ENCODE measurements at regions not wholly inside any gene's neighbourhood (a gene's known extent, or its start where the extent isn't known, plus 50 kb on each side); places are given as distances from the start of the nearest gene placed in this dataset. TPM values are rescaled to one million over a fixed set of nuclear protein-coding genes. Genes with fewer than 3 reads are reported as not detected.

DNA sequence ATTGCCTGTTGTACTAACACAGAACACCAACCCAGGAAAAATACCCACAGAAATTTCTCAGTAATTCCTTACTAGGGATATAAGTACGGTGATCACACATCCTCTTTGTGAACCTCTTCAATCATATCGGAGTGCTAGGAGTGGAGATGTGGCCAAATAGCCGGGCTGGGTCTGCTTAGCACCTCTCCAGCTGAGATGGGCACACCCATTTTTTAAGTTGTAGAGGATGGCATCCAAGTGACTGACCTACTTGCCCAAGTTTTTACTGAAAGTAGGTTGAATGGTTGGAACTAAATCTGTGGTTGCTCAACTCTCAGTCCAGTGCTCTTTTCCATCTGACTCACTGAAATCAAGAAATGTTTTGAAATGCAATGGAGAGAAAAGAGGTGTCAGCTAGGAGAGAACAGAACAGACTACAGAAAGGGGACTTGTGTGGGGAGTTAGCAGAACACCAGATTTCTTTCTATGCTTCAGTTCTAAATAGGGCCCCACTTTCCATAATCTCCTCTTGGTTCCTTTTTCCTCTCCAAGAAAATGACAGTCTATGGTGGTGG is 68.7 kb upstream of the FSHR start:
- H3K4me3 ChIP-seq (ENCODE audit: low read depth, low read length), result no peak overlapping the region
- TF ChIP-seq, protein P1, sequence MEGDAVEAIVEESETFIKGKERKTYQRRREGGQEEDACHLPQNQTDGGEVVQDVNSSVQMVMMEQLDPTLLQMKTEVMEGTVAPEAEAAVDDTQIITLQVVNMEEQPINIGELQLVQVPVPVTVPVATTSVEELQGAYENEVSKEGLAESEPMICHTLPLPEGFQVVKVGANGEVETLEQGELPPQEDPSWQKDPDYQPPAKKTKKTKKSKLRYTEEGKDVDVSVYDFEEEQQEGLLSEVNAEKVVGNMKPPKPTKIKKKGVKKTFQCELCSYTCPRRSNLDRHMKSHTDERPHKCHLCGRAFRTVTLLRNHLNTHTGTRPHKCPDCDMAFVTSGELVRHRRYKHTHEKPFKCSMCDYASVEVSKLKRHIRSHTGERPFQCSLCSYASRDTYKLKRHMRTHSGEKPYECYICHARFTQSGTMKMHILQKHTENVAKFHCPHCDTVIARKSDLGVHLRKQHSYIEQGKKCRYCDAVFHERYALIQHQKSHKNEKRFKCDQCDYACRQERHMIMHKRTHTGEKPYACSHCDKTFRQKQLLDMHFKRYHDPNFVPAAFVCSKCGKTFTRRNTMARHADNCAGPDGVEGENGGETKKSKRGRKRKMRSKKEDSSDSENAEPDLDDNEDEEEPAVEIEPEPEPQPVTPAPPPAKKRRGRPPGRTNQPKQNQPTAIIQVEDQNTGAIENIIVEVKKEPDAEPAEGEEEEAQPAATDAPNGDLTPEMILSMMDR (IDR thresholded peaks at IDR 0.05; ENCODE audit: insufficient read depth, low read length), result no peak
- DNase-seq (ENCODE audit: low read depth), result no peak

DNA sequence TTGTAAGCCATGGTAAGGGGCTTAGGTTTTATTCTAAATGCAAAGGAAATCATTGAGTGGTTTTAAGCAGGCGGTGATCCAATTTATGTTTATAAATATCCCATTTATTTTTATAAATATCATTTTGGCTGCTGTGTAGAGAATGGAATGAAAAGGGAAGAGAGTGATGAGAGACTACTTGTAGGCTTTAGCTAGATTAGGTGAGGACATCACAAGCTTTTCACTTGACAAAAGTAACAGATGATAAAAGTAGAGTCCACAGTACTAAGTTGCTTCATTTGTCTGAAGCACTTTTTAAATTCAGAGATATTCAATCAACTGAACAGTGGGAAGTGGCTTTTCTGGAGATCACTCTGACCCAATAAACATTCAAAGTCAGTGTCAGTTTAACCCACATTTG is 65.4 kb upstream of the FSHR start:
- no peak for DNase-seq (ENCODE audit: low read depth)
- TF ChIP-seq, protein P1 (IDR thresholded peaks at IDR 0.05; ENCODE audit: insufficient read depth, low read length), result no peak
- no peak overlapping the region for H3K4me3 ChIP-seq (ENCODE audit: low read depth, low read length)

DNA sequence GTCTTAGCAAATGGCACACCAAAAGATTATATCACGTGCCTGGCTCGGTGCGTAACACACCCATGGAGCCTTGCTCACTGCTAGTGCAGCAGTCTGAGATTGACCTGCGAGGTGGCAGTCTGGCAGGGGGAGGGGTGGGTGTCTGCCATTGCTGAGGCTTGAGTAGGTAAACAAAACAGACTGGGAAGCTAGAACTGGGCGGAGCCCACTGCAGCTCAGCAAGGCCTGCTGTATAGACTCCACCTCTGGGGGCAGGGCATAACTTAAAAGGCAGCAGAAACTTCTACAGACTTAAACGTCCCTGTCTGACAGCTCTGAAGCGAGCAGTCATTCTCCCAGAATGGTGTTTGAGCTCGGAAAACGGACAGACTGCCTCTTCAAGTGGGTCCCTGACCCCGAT is 55.9 kb upstream of the FSHR start:
- TF ChIP-seq, protein P1 (IDR thresholded peaks at IDR 0.05; ENCODE audit: insufficient read depth, low read length), result no peak
- no peak overlapping the region for H3K4me3 ChIP-seq (ENCODE audit: low read depth, low read length)
- DNase-seq (ENCODE audit: low read depth), result no peak

DNA sequence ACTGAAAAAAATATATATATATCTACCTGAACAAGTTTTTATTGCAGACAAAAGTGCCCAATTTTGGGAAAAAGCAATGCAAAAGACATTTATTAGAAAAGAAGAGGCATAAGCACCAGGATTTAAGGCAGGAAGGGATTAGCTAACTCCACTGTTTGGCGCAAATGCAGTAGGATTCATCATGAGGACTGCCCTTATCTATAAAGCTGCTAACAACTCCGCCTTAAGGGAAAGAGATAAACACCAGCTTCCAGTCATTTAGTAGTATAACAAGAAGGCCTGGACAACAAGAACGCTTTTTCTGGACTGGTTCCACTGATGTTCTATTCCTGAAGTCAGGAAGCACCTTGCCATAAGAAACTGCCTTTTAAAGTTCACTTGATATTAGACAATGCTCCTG is 52.9 kb upstream of the FSHR start:
- TF ChIP-seq, protein P1 (IDR thresholded peaks at IDR 0.05; ENCODE audit: insufficient read depth, low read length), result no peak
- DNase-seq (ENCODE audit: low read depth), result no peak
- H3K4me3 ChIP-seq (ENCODE audit: low read depth, low read length), result no peak overlapping the region

Small RNA genes in the stretch of these regions (small RNA-seq; reads per million reads assigned to genes)
- not detected for gene RNU6-439P

Data from fibroblast of the aortic adventitia (primary cell).